OCI-LY7 (cell line): ENCODE measurements at regions not wholly inside any gene's neighbourhood (a gene's known extent, or its start where the extent isn't known, plus 50 kb on each side); places are given as distances from the start of the nearest gene placed in this dataset.
"Not testable (repeated sequence)": the region's sequence is repeated elsewhere in the genome, so short reads cannot be mapped to it uniquely, and the experiment has no call there.

Source experiments
- BruUV-seq: library from RNA; stranded (reverse); fragments of 400-500 nt; replicated peaks from 2 replicates; lab custom pipeline; 2021; lab: Mats Ljungman, UMichigan
- CTCF ChIA-PET: fragments of 300-600 bp; sonication (Branson Sonifier 250); formaldehyde crosslinking; loops from one replicate; lab custom pipeline; 2022; ENCODE audit warnings: antibody characterized with exemption; ENCODE audit not compliant: unreplicated experiment; lab: Charles Lee
- POLR2A ChIA-PET: fragments of 300-600 bp; sonication (Branson Sonifier 250); formaldehyde crosslinking; loops from one replicate; lab custom pipeline; 2022; ENCODE audit warnings: antibody characterized with exemption; lab: Charles Lee
- DNase-seq: peaks from one replicate; pipeline ENCODE4 v3.0.0-alpha.2; 2015; ENCODE audit warnings: low spot score
- H2AFZ ChIP-seq: fragments of 200-600 bp; sonication (generic), shearing (Covaris generic); 2 replicates; pipeline ENCODE4 v1.6.1; 2014; ENCODE audit warnings: mild to moderate bottlenecking, antibody characterized with exemption, low read length, moderate library complexity
- H3K27ac ChIP-seq: fragments of 200-600 bp; sonication (generic); 2 replicates; pipeline ENCODE4 v1.5.1; 2014; ENCODE audit warnings: mixed run types, low read depth, mild to moderate bottlenecking, moderate library complexity, low read length, inconsistent platforms; ENCODE audit not compliant: poor library complexity, severe bottlenecking
- H3K36me3 ChIP-seq: fragments of 200-600 bp; sonication (generic); 2 replicates; pipeline ENCODE4 v1.6.1; 2014; ENCODE audit warnings: mild to moderate bottlenecking, antibody characterized with exemption, low read length, moderate library complexity, mixed read lengths; ENCODE audit not compliant: insufficient read depth
- H3K4me1 ChIP-seq: fragments of 200-600 bp; sonication (generic); 2 replicates; pipeline ENCODE4 v1.5.1; 2014; ENCODE audit warnings: mild to moderate bottlenecking, low read length; ENCODE audit not compliant: insufficient read depth, poor library complexity, severe bottlenecking
- H3K4me2 ChIP-seq: fragments of 200-600 bp; sonication (generic); 2 replicates; pipeline ENCODE4 v1.6.1; 2014; ENCODE audit warnings: mild to moderate bottlenecking, low read length
- H3K4me3 ChIP-seq: fragments of 200-600 bp; sonication (generic); 2 replicates; pipeline ENCODE4 v1.5.1; 2014; ENCODE audit warnings: mild to moderate bottlenecking, low read depth, low read length; ENCODE audit not compliant: poor library complexity, severe bottlenecking
- H3K79me2 ChIP-seq: fragments of 200-600 bp; sonication (generic); 2 replicates; pipeline ENCODE4 v1.6.1; 2016; ENCODE audit warnings: low read depth, mild to moderate bottlenecking, low read length, moderate library complexity, mixed read lengths; ENCODE audit not compliant: insufficient read depth
- H3K9me2 ChIP-seq: fragments of 200-600 bp; sonication (generic); 2 replicates; pipeline ENCODE4 v1.6.1; 2016; ENCODE audit warnings: mild to moderate bottlenecking, low read length, mixed read lengths; ENCODE audit not compliant: insufficient read depth
- H3K9me3 ChIP-seq: fragments of 200-600 bp; sonication (generic); 2 replicates; pipeline ENCODE4 v1.6.1; 2014; ENCODE audit warnings: mild to moderate bottlenecking, mixed run types, low read length, mixed read lengths
- H4K20me1 ChIP-seq: fragments of 200-600 bp; sonication (generic); 2 replicates; pipeline ENCODE4 v1.6.1; 2014; ENCODE audit warnings: mild to moderate bottlenecking, antibody characterized with exemption, low read length, moderate library complexity, mixed read lengths; ENCODE audit not compliant: insufficient read depth
- CTCF ChIP-seq: fragments of 200-600 bp; sonication (generic); conservative IDR thresholded peaks from 2 replicates; pipeline ENCODE4 v1.5.1; 2014; ENCODE audit warnings: mild to moderate bottlenecking, antibody characterized with exemption, low read length, moderate library complexity, mixed read lengths
- EZH2phosphoT487 ChIP-seq: fragments of 200-600 bp; sonication (generic); IDR thresholded peaks from 2 replicates; pipeline ENCODE4 v1.6.1; 2018; ENCODE audit warnings: low read depth, borderline replicate concordance, mild to moderate bottlenecking, mixed run types, antibody characterized with exemption, low read length, moderate library complexity, mixed read lengths
- intact Hi-C: fragments of 100-400 bp; cut with micrococcal nuclease; formaldehyde crosslinking; loops from one replicate; pipeline ENCODE4 v1.10.0; 2022; ENCODE audit not compliant: unreplicated experiment

DNA sequence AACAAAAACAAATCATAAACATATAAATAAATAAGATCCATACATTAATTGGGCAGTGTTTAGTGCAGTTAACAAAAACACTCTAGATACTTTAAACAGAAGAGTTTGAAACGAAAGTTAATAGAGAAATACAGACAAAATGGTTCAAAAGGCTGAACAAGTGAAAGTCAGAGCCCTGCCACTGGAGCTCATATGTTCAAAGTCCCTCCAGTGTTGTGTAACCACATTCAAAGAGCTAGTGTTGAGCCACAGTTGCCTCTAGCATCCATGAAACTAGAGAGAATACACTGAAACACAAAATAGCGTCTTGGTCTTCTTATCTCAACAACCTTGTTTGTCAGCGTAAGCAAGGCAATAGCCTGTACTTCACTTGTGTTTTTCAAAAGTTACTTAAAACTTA lies 1309.8 kb upstream of the NRXN1 start:
- H2AFZ ChIP-seq, result no peak overlapping the region
- no peaks in the 10 kb centered on the region for H3K4me1 ChIP-seq
- H3K36me3 ChIP-seq, result no peaks in the 10 kb centered on the region
- intact Hi-C loops, result no loop called here
- H3K4me3 ChIP-seq, result no peak overlapping the region
- BruUV-seq, result no TSS peak
- CTCF ChIA-PET, result no interaction called here
- no peaks in the 10 kb centered on the region for H3K9me2 ChIP-seq
- H3K27ac ChIP-seq, result no peak overlapping the region
- no peak for DNase-seq
- H4K20me1 ChIP-seq, result no peaks in the 10 kb centered on the region
- H3K79me2 ChIP-seq, result no peaks in the 10 kb centered on the region
- TF ChIP-seq EZH2phosphoT487 (no peak), CTCF (no peak)
- H3K4me2 ChIP-seq, result no peak overlapping the region
- no peaks in the 10 kb centered on the region for H3K9me3 ChIP-seq
- POLR2A ChIA-PET, result interaction anchor here (0.5 to 1.4 kb wide), 5 partner anchors 9 to 443 kb away, joined by 3 to 7 read pairs (median 3); no protein-coding TSS in a partner anchor

GRCh38 chr2:52340171-52340570 lies 1308.2 kb upstream of the NRXN1 start:
- intact Hi-C loops, result no loop called here
- no TSS peak for BruUV-seq
- no peak for TF ChIP-seq EZH2phosphoT487
- no peaks in the 10 kb centered on the region for H3K79me2 ChIP-seq
- CTCF ChIA-PET, result no interaction called here
- no peak overlapping the region for H3K4me2 ChIP-seq
- DNase-seq, result no peak
- no peaks in the 10 kb centered on the region for H4K20me1 ChIP-seq
- H3K4me3 ChIP-seq, result no peak overlapping the region
- no peaks in the 10 kb centered on the region for H3K9me3 ChIP-seq
- POLR2A ChIA-PET, result no interaction called here
- H2AFZ ChIP-seq, result no peak overlapping the region
- H3K36me3 ChIP-seq, result no peaks in the 10 kb centered on the region
- H3K4me1 ChIP-seq, result no peaks in the 10 kb centered on the region
- H3K27ac ChIP-seq, result no peak overlapping the region
- H3K9me2 ChIP-seq, result no peaks in the 10 kb centered on the region

DNA sequence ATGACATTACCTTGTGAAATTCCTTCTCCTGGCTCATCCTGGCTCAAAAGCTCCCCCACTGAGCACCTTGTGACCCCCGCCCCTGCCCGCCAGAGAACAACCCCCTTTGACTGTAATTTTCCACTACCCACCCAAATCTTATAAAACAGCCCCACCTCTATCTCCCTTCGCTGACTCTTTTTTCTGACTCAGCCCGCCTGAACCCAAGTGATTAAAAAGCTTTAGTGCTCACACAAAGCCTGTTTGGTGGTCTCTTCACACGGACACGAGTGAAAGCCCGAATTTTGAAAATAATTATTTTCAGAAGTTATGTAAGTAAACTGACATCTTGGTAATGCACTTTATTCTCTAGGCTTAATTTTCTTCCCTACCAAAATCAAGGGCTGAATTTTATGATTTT lies 1305.9 kb upstream of the NRXN1 start:
- intact Hi-C loops, CTCF ChIA-PET, H3K4me1 ChIP-seq, H3K79me2 ChIP-seq, H3K27ac ChIP-seq, H4K20me1 ChIP-seq, H3K36me3 ChIP-seq, H3K4me2 ChIP-seq, BruUV-seq, H3K4me3 ChIP-seq, H3K9me2 ChIP-seq, H3K9me3 ChIP-seq, H2AFZ ChIP-seq, DNase-seq: not testable (repeated sequence)
- POLR2A ChIA-PET, result interaction anchor here (0.7 kb wide), 1 partner anchor 176 kb away, joined by 3 read pairs; no protein-coding TSS in a partner anchor

DNA sequence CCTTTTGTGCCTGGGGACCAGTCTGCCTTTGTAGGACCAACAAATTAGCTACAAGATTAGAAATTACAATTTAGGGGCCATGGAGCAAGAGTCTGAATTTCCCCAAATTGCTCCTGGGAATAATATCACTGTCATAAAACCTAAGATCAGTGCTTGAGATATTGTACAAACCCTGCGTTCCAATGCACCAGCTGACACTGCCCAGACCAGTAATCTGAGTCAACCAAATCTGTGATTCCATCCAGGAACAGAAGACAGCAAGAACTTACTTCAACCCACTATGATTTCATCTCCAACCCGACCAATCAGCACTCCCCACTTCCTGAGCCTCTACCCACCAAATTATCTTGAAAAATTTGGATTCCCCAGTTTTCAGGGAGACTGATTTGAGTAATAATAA lies 1305.0 kb upstream of the NRXN1 start:
- POLR2A ChIA-PET, result interaction anchor here (0.7 kb wide), 1 partner anchor 175 kb away, joined by 3 read pairs; no protein-coding TSS in a partner anchor
- no peaks in the 10 kb centered on the region for H4K20me1 ChIP-seq
- H3K9me3 ChIP-seq, result no peaks in the 10 kb centered on the region
- no peak overlapping the region for H2AFZ ChIP-seq
- no peaks in the 10 kb centered on the region for H3K36me3 ChIP-seq
- BruUV-seq, result no TSS peak
- no peak overlapping the region for H3K4me2 ChIP-seq
- H3K27ac ChIP-seq, result no peak overlapping the region
- no peak for DNase-seq
- H3K79me2 ChIP-seq, result no peaks in the 10 kb centered on the region
- no peak overlapping the region for H3K4me3 ChIP-seq
- no peak for TF ChIP-seq EZH2phosphoT487
- TF ChIP-seq CTCF, result no peak
- no peaks in the 10 kb centered on the region for H3K9me2 ChIP-seq
- intact Hi-C loops, result no loop called here
- no peaks in the 10 kb centered on the region for H3K4me1 ChIP-seq
- CTCF ChIA-PET, result no interaction called here
